B cell (primary cell): ENCODE measurements at regions not wholly inside any gene's neighbourhood (a gene's known extent, or its start where the extent isn't known, plus 50 kb on each side); places are given as distances from the start of the nearest gene placed in this dataset.

Experiments used
- CTCF ChIP-seq: fragments of 200-600 bp; IDR thresholded peaks from one replicate; pipeline ENCODE4 v1.8.0; 2022; ENCODE audit warnings: antibody characterized with exemption, mild to moderate bottlenecking
- EZH2 ChIP-seq: IDR thresholded peaks from 2 replicates; pipeline ENCODE4 v1.6.1; 2012; ENCODE audit warnings: borderline replicate concordance, low read depth, mild to moderate bottlenecking, moderate library complexity, low read length; ENCODE audit not compliant: insufficient read depth, poor library complexity, severe bottlenecking

- TF ChIP-seq CTCF (no peak), EZH2 (no peak)
Observed at GRCh38 chr4:182073278-182073677, 169.9 kb upstream of the TENM3 start.
